H1 (cell line): ENCODE measurements at regions not wholly inside any gene's neighbourhood (a gene's known extent, or its start where the extent isn't known, plus 50 kb on each side); places are given as distances from the start of the nearest gene placed in this dataset.
"Not testable (repeated sequence)": the region's sequence is repeated elsewhere in the genome, so short reads cannot be mapped to it uniquely, and the experiment has no call there.

Experiments used
- CTCF ChIA-PET: fragments of 300-600 bp; sonication (Branson Sonifier 250); formaldehyde crosslinking; loops from one replicate; lab custom pipeline; 2021; ENCODE audit not compliant: partially characterized antibody; lab: Charles Lee
- POLR2A ChIA-PET: fragments of 300-600 bp; sonication (Branson Sonifier 250); formaldehyde crosslinking; loops from one replicate; lab custom pipeline; 2021; ENCODE audit warnings: inconsistent platforms; ENCODE audit not compliant: partially characterized antibody; lab: Charles Lee
- DNase-seq, 2 experiments: peaks; one replicate each; pipeline versions ENCODE4 v3.0.0 to v3.0.0-alpha.2; 2010 to 2022; ENCODE audit warnings: low spot score in 2 of 2, low read depth in 1 of 2, mixed read lengths in 1 of 2
- FAIRE-seq: peaks from 2 replicates; lab custom pipeline; 2011; peaks lifted over from hg19 to GRCh38; lab: Jason Lieb, UNC
- H2AFZ ChIP-seq: 2 replicates; pipeline ENCODE4 v1.8.1; 2012; ENCODE audit warnings: low read length, inconsistent platforms
- H2AK5ac ChIP-seq: 2 replicates; pipeline ENCODE4 v1.6.1; 2013; ENCODE audit warnings: low read depth, low read length
- H2BK120ac ChIP-seq: replicated peaks from 2 replicates; pipeline ENCODE3; 2013; ENCODE audit warnings: low read depth, low read length, inconsistent platforms
- H2BK12ac ChIP-seq: 2 replicates; pipeline ENCODE4 v1.6.1; 2013; ENCODE audit warnings: low read depth, low read length
- H2BK15ac ChIP-seq: 2 replicates; pipeline ENCODE4 v1.6.1; 2013; ENCODE audit warnings: low read length
- H2BK20ac ChIP-seq: 2 replicates; pipeline ENCODE4 v1.6.1; 2013; ENCODE audit warnings: low read length
- H2BK5ac ChIP-seq: 2 replicates; pipeline ENCODE4 v1.6.1; 2013; ENCODE audit warnings: low read depth, low read length
- H3K14ac ChIP-seq: 2 replicates; pipeline ENCODE4 v1.6.1; 2013; ENCODE audit warnings: inconsistent platforms; ENCODE audit not compliant: insufficient read length
- H3K18ac ChIP-seq: 2 replicates; pipeline ENCODE4 v1.6.1; 2013; ENCODE audit warnings: low read length; ENCODE audit errors: extremely low read depth
- H3K23ac ChIP-seq: 2 replicates; pipeline ENCODE4 v1.6.1; 2013; ENCODE audit warnings: inconsistent platforms; ENCODE audit not compliant: insufficient read length
- H3K23me2 ChIP-seq: 2 replicates; pipeline ENCODE4 v1.6.1; 2013; ENCODE audit warnings: low read depth, low read length
- H3K27ac ChIP-seq: 2 replicates; pipeline ENCODE4 v1.6.1; 2011; ENCODE audit warnings: low read depth, low read length, inconsistent platforms
- H3K27me3 ChIP-seq, 4 experiments: replicated peaks in 1 of 4; 1 replicate in 1 of 4; 2 replicates in 3 of 4; pipeline versions ENCODE4 v1.6.1 to v1.8.1; 2011 to 2013; ENCODE audit warnings: low read length in 3 of 4, mild to moderate bottlenecking in 3 of 4, inconsistent platforms in 2 of 4, mixed read lengths in 2 of 4, moderate library complexity in 1 of 4; ENCODE audit not compliant: control insufficient read depth in 3 of 4, insufficient read depth in 3 of 4; ENCODE audit errors: extremely low read depth in 1 of 4
- H3K36me3 ChIP-seq, 4 experiments: 2 replicates each; pipeline versions ENCODE4 v1.6.1 to v1.8.1; 2011 to 2013; ENCODE audit warnings: mild to moderate bottlenecking in 4 of 4, low read length in 3 of 4, moderate library complexity in 2 of 4, control low read depth in 1 of 4, inconsistent platforms in 1 of 4; ENCODE audit not compliant: insufficient read depth in 4 of 4, control insufficient read depth in 2 of 4
- H3K4ac ChIP-seq: replicated peaks from 2 replicates; pipeline ENCODE3; 2013; ENCODE audit warnings: low read length, low read depth, mixed read lengths, inconsistent platforms; ENCODE audit not compliant: insufficient read length
- H3K4me1 ChIP-seq, 4 experiments: replicated peaks in 1 of 4; 1 replicate in 1 of 4; 2 replicates in 3 of 4; pipeline versions ENCODE4 v1.6.1 to v1.8.1; 2011 to 2013; ENCODE audit warnings: low read length in 3 of 4, inconsistent platforms in 2 of 4, mixed read lengths in 1 of 4; ENCODE audit not compliant: insufficient read depth in 4 of 4, control insufficient read depth in 3 of 4
- H3K4me2 ChIP-seq, 2 experiments: 2 replicates each; pipeline versions ENCODE4 v1.6.1 to v1.8.1; 2011 to 2013; ENCODE audit warnings: low read depth in 2 of 2, low read length in 2 of 2, control low read depth in 1 of 2, inconsistent platforms in 1 of 2, mild to moderate bottlenecking in 1 of 2; ENCODE audit not compliant: insufficient read depth in 1 of 2
- H3K4me3 ChIP-seq, 4 experiments: fragments of 200-600, 300-600 bp in 1 of 4; sonication (generic), shearing (Covaris generic), sonication (Bioruptor Twin) in 1 of 4; 2 replicates each; pipeline versions ENCODE4 v1.5.1 to v1.8.1; 2011 to 2016; ENCODE audit warnings: low read length in 4 of 4, low read depth in 3 of 4, control low read depth in 2 of 4, inconsistent platforms in 2 of 4, mild to moderate bottlenecking in 2 of 4, mixed read lengths in 1 of 4, moderate library complexity in 1 of 4; ENCODE audit not compliant: insufficient read depth in 2 of 4; ENCODE audit errors: extremely low read depth in 1 of 4
- H3K56ac ChIP-seq: replicated peaks from 2 replicates; pipeline ENCODE3; 2013; ENCODE audit warnings: low read depth, mild to moderate bottlenecking, mixed read lengths, low read length, inconsistent platforms; ENCODE audit not compliant: insufficient read length
- H3K79me1 ChIP-seq: 2 replicates; pipeline ENCODE4 v1.6.1; 2013; ENCODE audit warnings: low read depth, low read length, control low read depth
- H3K79me2 ChIP-seq, 2 experiments: 2 replicates each; pipeline versions ENCODE4 v1.6.1 to v1.8.1; 2012 to 2013; ENCODE audit warnings: low read length in 2 of 2, mild to moderate bottlenecking in 2 of 2, inconsistent platforms in 1 of 2; ENCODE audit not compliant: insufficient read depth in 2 of 2, control insufficient read depth in 1 of 2
- H3K9ac ChIP-seq, 4 experiments: replicated peaks in 1 of 4; 1 replicate in 1 of 4; 2 replicates in 3 of 4; pipeline versions ENCODE4 v1.6.1 to v1.8.1; 2011 to 2013; ENCODE audit warnings: low read depth in 3 of 4, low read length in 3 of 4, control low read depth in 2 of 4, mild to moderate bottlenecking in 2 of 4, moderate library complexity in 2 of 4, inconsistent platforms in 1 of 4; ENCODE audit errors: extremely low read depth in 1 of 4
- H3K9me3 ChIP-seq, 2 experiments: 2 replicates each; pipeline versions ENCODE4 v1.6.1 to v1.8.1; 2012 to 2013; ENCODE audit warnings: mild to moderate bottlenecking in 2 of 2, moderate library complexity in 2 of 2, control low read depth in 1 of 2, inconsistent platforms in 1 of 2, low read depth in 1 of 2, low read length in 1 of 2, mixed read lengths in 1 of 2; ENCODE audit not compliant: insufficient read depth in 2 of 2
- H4K20me1 ChIP-seq, 2 experiments: replicated peaks in 1 of 2; 2 replicates each; pipeline versions ENCODE3 to v1.8.1; 2011 to 2013; ENCODE audit warnings: inconsistent platforms in 2 of 2, low read length in 2 of 2, mild to moderate bottlenecking in 1 of 2; ENCODE audit not compliant: insufficient read depth in 2 of 2, control insufficient read depth in 1 of 2
- H4K5ac ChIP-seq: 2 replicates; pipeline ENCODE4 v1.6.1; 2013; ENCODE audit warnings: low read length, low read depth, mixed read lengths, inconsistent platforms; ENCODE audit not compliant: insufficient read length
- H4K8ac ChIP-seq: 2 replicates; pipeline ENCODE4 v1.8.0; 2013; ENCODE audit warnings: mild to moderate bottlenecking, moderate library complexity, low read length, inconsistent platforms; ENCODE audit not compliant: insufficient read depth; ENCODE audit errors: extremely low read depth
- H4K91ac ChIP-seq: replicated peaks from 2 replicates; pipeline ENCODE3; 2013; ENCODE audit warnings: low read length, mixed read lengths, inconsistent platforms; ENCODE audit not compliant: insufficient read length
- WGBS, 2 experiments: shearing (Covaris generic) in 1 of 2; methylation state at CpG; one replicate each; pipeline versions ENCODE4 v1.1.6 to v1.1.7; 2013 to 2015; ENCODE audit warnings: low lambda C conversion rate in 2 of 2, mixed read lengths in 2 of 2, inconsistent platforms in 1 of 2, low coverage in 1 of 2, missing lambda C conversion rate in 1 of 2; ENCODE audit not compliant: insufficient replicate concordance in 2 of 2, insufficient coverage in 1 of 2, insufficient read length in 1 of 2; ENCODE audit errors: extremely low coverage in 1 of 2, missing lambda C conversion rate in 1 of 2; 5-methylcytosine and 5-hydroxymethylcytosine counted together

DNA sequence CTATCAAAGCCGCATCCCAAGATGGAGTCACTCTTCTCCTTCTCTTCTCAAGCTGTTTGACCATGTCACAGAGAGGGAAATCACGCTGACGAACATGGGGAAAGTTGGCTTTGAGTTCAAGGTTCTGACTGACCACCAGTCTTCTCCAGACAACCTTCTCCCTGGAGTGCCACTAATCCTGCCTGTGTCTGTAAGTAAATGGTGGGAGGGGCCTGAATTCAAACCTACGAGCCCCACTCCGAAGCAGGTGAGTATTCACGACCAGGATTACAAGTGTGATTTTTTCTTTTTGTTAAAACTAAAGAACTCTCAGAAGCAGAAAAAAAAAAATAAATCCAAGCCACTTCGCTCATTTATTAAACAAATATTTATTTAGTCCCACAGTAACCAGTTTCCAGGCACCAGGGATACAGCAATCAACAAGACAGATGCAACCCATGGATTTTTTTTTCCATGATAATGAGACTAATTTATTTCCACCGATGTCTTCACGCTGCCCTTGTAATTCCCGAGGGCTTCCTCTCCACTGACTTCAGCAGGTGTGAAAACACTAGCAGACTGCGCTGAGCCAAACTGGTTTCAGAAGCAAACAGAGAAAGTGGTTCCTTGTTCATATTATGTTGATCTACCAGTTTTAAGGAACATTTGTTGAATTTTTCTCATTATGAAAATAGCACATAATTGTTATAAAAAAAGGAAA is 206.0 kb upstream of the NBPF12 start:
- H3K79me2 ChIP-seq, FAIRE-seq: not testable (repeated sequence)

More for the DNA sequence above, 206.0 kb upstream of the NBPF12 start:
- POLR2A ChIA-PET, H2AFZ ChIP-seq, H3K79me1 ChIP-seq, H3K4ac ChIP-seq, H3K9ac ChIP-seq, H3K27me3 ChIP-seq, H3K56ac ChIP-seq, H3K9me3 ChIP-seq, H2BK15ac ChIP-seq, H4K20me1 ChIP-seq, H3K18ac ChIP-seq, H4K8ac ChIP-seq, H3K23ac ChIP-seq, H4K5ac ChIP-seq, H3K14ac ChIP-seq, H3K23me2 ChIP-seq, CTCF ChIA-PET, H2BK120ac ChIP-seq, H2BK12ac ChIP-seq, H2BK5ac ChIP-seq, H3K4me1 ChIP-seq, DNase-seq, H3K4me3 ChIP-seq, H2BK20ac ChIP-seq, H2AK5ac ChIP-seq, H4K91ac ChIP-seq, H3K4me2 ChIP-seq, H3K27ac ChIP-seq, H3K36me3 ChIP-seq: not testable (repeated sequence)
- WGBS, 2 experiments = 20% methylated on average over 5 of the region's 11 CpGs; no CpG with 5 or more reads in 1 of the 2 experiments
